Memory B cell (primary cell): ENCODE measurements at regions not wholly inside any gene's neighbourhood (a gene's known extent, or its start where the extent isn't known, plus 50 kb on each side); places are given as distances from the start of the nearest gene placed in this dataset.

Source experiments
- ATAC-seq: fragments of 150-1000 bp; cut with Tn5 transposase; 2 replicates; pipeline ENCODE4 v1.10.0; 2021; ENCODE audit warnings: low read depth, mild to moderate bottlenecking, moderate library complexity
- DNase-seq, 2 donors: peaks; one replicate each; pipeline ENCODE4 v3.0.0; 2022; ENCODE audit warnings: low spot score in 2 of 2
- H3K27ac Mint-ChIP-seq: one replicate; pipeline ENCODE4 v1.8.0; 2022; ENCODE audit warnings: mild to moderate bottlenecking, moderate library complexity, mixed read lengths
- H3K27me3 Mint-ChIP-seq: one replicate; pipeline ENCODE4 v1.8.0; 2022; ENCODE audit warnings: mixed read lengths
- H3K36me3 Mint-ChIP-seq: one replicate; pipeline ENCODE4 v1.8.0; 2022; ENCODE audit warnings: mild to moderate bottlenecking, mixed read lengths
- H3K4me1 Mint-ChIP-seq: one replicate; pipeline ENCODE4 v1.8.0; 2022; ENCODE audit warnings: mixed read lengths
- H3K4me3 Mint-ChIP-seq: one replicate; pipeline ENCODE4 v1.8.0; 2022; ENCODE audit warnings: mild to moderate bottlenecking, moderate library complexity, mixed read lengths
- H3K9me3 Mint-ChIP-seq: one replicate; pipeline ENCODE4 v1.8.0; 2022; ENCODE audit warnings: mixed read lengths

- Mint-ChIP-seq H3K27ac (no peak overlapping the region), H3K36me3 (no peaks in the 10 kb centered on the region), H3K4me1 (no peaks in the 10 kb centered on the region), H3K27me3 (peaks cover 3% of the 10 kb centered on the region), H3K4me3 (no peak overlapping the region), H3K9me3 (peaks cover 4% of the 10 kb centered on the region)
- ATAC-seq, result no peak
- DNase-seq, result no peak
Observed at GRCh38 chr7:156129522-156129921, 317.3 kb upstream of the SHH start.

GRCh38 chr7:156128496-156128895 is 316.2 kb upstream of the SHH start:
- no peak for ATAC-seq
- Mint-ChIP-seq H3K36me3 (no peaks in the 10 kb centered on the region), H3K4me3 (no peak overlapping the region)

GRCh38 chr7:156127166-156128134 is 315.2 kb upstream of the SHH start:
- no peak for DNase-seq
- Mint-ChIP-seq H3K4me1 (no peaks in the 10 kb centered on the region), H3K36me3 (no peaks in the 10 kb centered on the region), H3K27ac (no peak overlapping the region), H3K27me3 (peaks cover 3% of the 10 kb centered on the region), H3K4me3 (no peak overlapping the region), H3K9me3 (peaks cover 2% of the 10 kb centered on the region)
- ATAC-seq, result no peak

More at GRCh38 chr7:156128496-156128895, 316.2 kb upstream of the SHH start:
- Mint-ChIP-seq H3K27ac (no peak overlapping the region), H3K4me1 (no peaks in the 10 kb centered on the region), H3K9me3 (peaks cover 4% of the 10 kb centered on the region), H3K27me3 (peaks cover 3% of the 10 kb centered on the region)
- DNase-seq, result no peak

GRCh38 chr7:156125841-156126730 is 313.8 kb upstream of the SHH start:
- no peaks in the 10 kb centered on the region for H3K4me1 Mint-ChIP-seq
- H3K27ac Mint-ChIP-seq, result no peak overlapping the region
- H3K36me3 Mint-ChIP-seq, result no peaks in the 10 kb centered on the region
- H3K4me3 Mint-ChIP-seq, result no peak overlapping the region
- no peak for DNase-seq
- H3K9me3 Mint-ChIP-seq, result peaks cover 2% of the 10 kb centered on the region
- no peak for ATAC-seq
- H3K27me3 Mint-ChIP-seq, result peaks cover 3% of the 10 kb centered on the region

GRCh38 chr7:156124356-156124755 is 312.1 kb upstream of the SHH start:
- no peaks in the 10 kb centered on the region for H3K36me3 Mint-ChIP-seq
- H3K9me3 Mint-ChIP-seq, result peaks cover 2% of the 10 kb centered on the region
- H3K27ac Mint-ChIP-seq, result no peak overlapping the region
- no peak overlapping the region for H3K4me3 Mint-ChIP-seq
- no peak for DNase-seq
- no peaks in the 10 kb centered on the region for H3K4me1 Mint-ChIP-seq
- H3K27me3 Mint-ChIP-seq, result peaks cover 3% of the 10 kb centered on the region
- ATAC-seq, result no peak

GRCh38 chr7:156123362-156123761 is 311.1 kb upstream of the SHH start:
- Mint-ChIP-seq H3K27me3 (peaks cover 3% of the 10 kb centered on the region), H3K9me3 (peaks cover 2% of the 10 kb centered on the region), H3K4me1 (no peaks in the 10 kb centered on the region), H3K27ac (no peak overlapping the region), H3K4me3 (no peak overlapping the region), H3K36me3 (no peaks in the 10 kb centered on the region)
- ATAC-seq (no peak), DNase-seq (no peak)

- ATAC-seq, result no peak
- no peak for DNase-seq
- no peak overlapping the region for H3K4me3 Mint-ChIP-seq
- peaks cover 2% of the 10 kb centered on the region for H3K9me3 Mint-ChIP-seq
- H3K27me3 Mint-ChIP-seq, result peaks cover 3% of the 10 kb centered on the region
- no peak overlapping the region for H3K27ac Mint-ChIP-seq
- no peaks in the 10 kb centered on the region for H3K4me1 Mint-ChIP-seq
- no peaks in the 10 kb centered on the region for H3K36me3 Mint-ChIP-seq
Observed at GRCh38 chr7:156122752-156123354, 310.6 kb upstream of the SHH start.

- ATAC-seq (no peak), DNase-seq (no peak)
- Mint-ChIP-seq H3K27me3 (peaks cover 3% of the 10 kb centered on the region), H3K4me3 (no peak overlapping the region), H3K4me1 (no peaks in the 10 kb centered on the region), H3K36me3 (no peaks in the 10 kb centered on the region), H3K27ac (no peak overlapping the region), H3K9me3 (peaks cover 2% of the 10 kb centered on the region)
Observed at GRCh38 chr7:156121956-156122355, 309.7 kb upstream of the SHH start.

- peaks cover 4% of the 10 kb centered on the region for H3K9me3 Mint-ChIP-seq
- H3K27ac Mint-ChIP-seq, result no peak overlapping the region
- ATAC-seq (no peak), DNase-seq (no peak)
- H3K4me3 Mint-ChIP-seq, result no peak overlapping the region
- no peaks in the 10 kb centered on the region for H3K4me1 Mint-ChIP-seq
- H3K36me3 Mint-ChIP-seq, result no peaks in the 10 kb centered on the region
- H3K27me3 Mint-ChIP-seq, result peaks cover 3% of the 10 kb centered on the region
Observed at GRCh38 chr7:156121434-156121833, 309.2 kb upstream of the SHH start.

GRCh38 chr7:156120552-156120951 is 308.3 kb upstream of the SHH start:
- no peak overlapping the region for H3K4me3 Mint-ChIP-seq
- no peak overlapping the region for H3K27ac Mint-ChIP-seq
- DNase-seq (no peak), ATAC-seq (no peak)
- no peaks in the 10 kb centered on the region for H3K4me1 Mint-ChIP-seq
- peaks cover 4% of the 10 kb centered on the region for H3K9me3 Mint-ChIP-seq
- H3K27me3 Mint-ChIP-seq, result peaks cover 1% of the 10 kb centered on the region
- H3K36me3 Mint-ChIP-seq, result no peaks in the 10 kb centered on the region

GRCh38 chr7:156119771-156120170 is 307.5 kb upstream of the SHH start:
- H3K27ac Mint-ChIP-seq, result no peak overlapping the region
- no peaks in the 10 kb centered on the region for H3K27me3 Mint-ChIP-seq
- H3K9me3 Mint-ChIP-seq, result peaks cover 4% of the 10 kb centered on the region
- H3K4me3 Mint-ChIP-seq, result no peak overlapping the region
- DNase-seq (no peak), ATAC-seq (no peak)
- H3K4me1 Mint-ChIP-seq, result no peaks in the 10 kb centered on the region
- H3K36me3 Mint-ChIP-seq, result no peaks in the 10 kb centered on the region

- Mint-ChIP-seq H3K36me3 (no peaks in the 10 kb centered on the region), H3K4me1 (no peaks in the 10 kb centered on the region), H3K27ac (no peak overlapping the region), H3K9me3 (peaks cover 5% of the 10 kb centered on the region), H3K4me3 (no peak overlapping the region), H3K27me3 (peaks cover 1% of the 10 kb centered on the region)
- no peak for ATAC-seq
- DNase-seq, result no peak
Observed at GRCh38 chr7:156118248-156118645, 306.0 kb upstream of the SHH start.

GRCh38 chr7:156117542-156118247 is 305.4 kb upstream of the SHH start:
- H3K27me3 Mint-ChIP-seq, result peaks cover 2% of the 10 kb centered on the region
- H3K4me1 Mint-ChIP-seq, result no peaks in the 10 kb centered on the region
- H3K9me3 Mint-ChIP-seq, result peaks cover 5% of the 10 kb centered on the region

More at GRCh38 chr7:156117542-156118247, 305.4 kb upstream of the SHH start:
- no peak overlapping the region for H3K4me3 Mint-ChIP-seq
- no peak for DNase-seq
- no peak for ATAC-seq
- no peak overlapping the region for H3K27ac Mint-ChIP-seq
- H3K36me3 Mint-ChIP-seq, result no peaks in the 10 kb centered on the region
